ENCODE measurements at regions not wholly inside any gene's neighbourhood (a gene's known extent, or its start where the extent isn't known, plus 50 kb on each side); places are given as distances from the start of the nearest gene placed in this dataset.
A peak's percentile ranks its signal among the peaks of the same experiment; 100 is the strongest.

DNA sequence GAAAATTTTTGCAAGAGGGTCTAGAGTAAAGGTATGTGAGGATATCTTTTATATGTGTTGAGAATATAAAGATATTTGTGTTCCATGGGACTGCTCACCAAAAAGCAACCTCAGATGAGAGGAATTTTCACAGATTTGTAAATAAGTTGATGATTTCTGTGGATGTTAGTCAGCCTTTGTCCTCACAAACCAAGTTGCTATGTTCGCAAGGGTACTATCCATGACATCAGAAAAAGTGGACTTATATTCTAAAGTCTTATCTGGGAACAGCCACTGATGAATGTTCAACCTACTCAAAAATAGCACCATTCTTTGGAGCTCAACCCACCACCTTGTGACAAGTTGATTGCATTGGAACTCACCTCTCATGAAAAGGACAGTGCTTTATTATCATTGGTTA, 138.6 kb downstream of the PCDH20 start:
- H2BK15ac ChIP-seq (ENCODE audit: low read length): no peak overlapping the region
- H2BK5ac ChIP-seq (ENCODE audit: low read depth, low read length): no peak overlapping the region
- H4K20me1 ChIP-seq (replicated peaks in 1 of 2; ENCODE audit: control insufficient read depth in 1 of 2, insufficient read depth in 2 of 2, low read length in 2 of 2): no peaks in the 10 kb centered on the region
- H4K91ac ChIP-seq (replicated peaks; ENCODE audit: insufficient read length, low read length): no peak overlapping the region
- H3K4me2 ChIP-seq (ENCODE audit: insufficient read depth in 1 of 2, low read depth in 2 of 2, low read length in 2 of 2): no peak overlapping the region
- no peaks in the 10 kb centered on the region for H3K79me1 ChIP-seq (ENCODE audit: low read depth, low read length)
- WGBS, 2 experiments (ENCODE audit: extremely low coverage in 1 of 2, insufficient coverage in 1 of 2, insufficient read length in 1 of 2, insufficient replicate concordance in 2 of 2, low coverage in 1 of 2, low lambda C conversion rate in 2 of 2, missing lambda C conversion rate in 1 of 2): 83% methylated on average over 1 of the region's 1 CpG; no CpG with 5 or more reads in 1 of the 2 experiments
- H2AK5ac ChIP-seq (ENCODE audit: low read depth, low read length): no peak overlapping the region
- H3K36me3 ChIP-seq (ENCODE audit: control insufficient read depth in 2 of 4, insufficient read depth in 4 of 4, low read length in 3 of 4): no peaks in the 10 kb centered on the region; a peak in 1 of 8 replicates
- H3K4me3 ChIP-seq (ENCODE audit: extremely low read depth in 1 of 4, insufficient read depth in 2 of 4, low read depth in 3 of 4, low read length in 4 of 4): no peak overlapping the region
- no peak overlapping the region for H3K4ac ChIP-seq (replicated peaks; ENCODE audit: insufficient read length, low read depth, low read length)
- peak overlapping the region in 1 of 4 experiments; percentile 34; a peak in 1 of 7 replicates for H3K9ac ChIP-seq (replicated peaks in 1 of 4; ENCODE audit: extremely low read depth in 1 of 4, low read depth in 3 of 4, low read length in 3 of 4)
- H3K27me3 ChIP-seq (replicated peaks in 1 of 4; ENCODE audit: control insufficient read depth in 3 of 4, extremely low read depth in 1 of 4, insufficient read depth in 3 of 4, low read length in 3 of 4): no peaks in the 10 kb centered on the region
- H3K18ac ChIP-seq (ENCODE audit: extremely low read depth, low read length): no peak overlapping the region
- no peak overlapping the region for H2BK20ac ChIP-seq (ENCODE audit: low read length)
- peaks cover 0 to 7% of the 10 kb centered on the region in 2 experiments; a peak in 1 of 4 replicates for H3K9me3 ChIP-seq (ENCODE audit: insufficient read depth in 2 of 2, low read depth in 1 of 2, low read length in 1 of 2)
- H2BK12ac ChIP-seq (ENCODE audit: low read depth, low read length): no peak overlapping the region
- no peaks in the 10 kb centered on the region for H3K23me2 ChIP-seq (ENCODE audit: low read depth, low read length)
- H3K27ac ChIP-seq (ENCODE audit: low read depth, low read length): no peak overlapping the region
- TF ChIP-seq SIN3A (conservative IDR thresholded peaks at IDR 0.05 in 1 of 2, IDR thresholded peaks at IDR 0.05 in 1 of 2; ENCODE audit: low read depth in 1 of 2, low read length in 2 of 2) (no peak), RBBP5 (IDR thresholded peaks at IDR 0.05; ENCODE audit: borderline replicate concordance, low read depth, low read length) (no peak), CREB1 (IDR thresholded peaks at IDR 0.05) (no peak), POU5F1 (IDR thresholded peaks at IDR 0.05; ENCODE audit: low read depth, low read length) (no peak), KDM4A (IDR thresholded peaks at IDR 0.05; ENCODE audit: low read depth, low read length, severe bottlenecking) (no peak), TAF7 (optimal IDR thresholded peaks at IDR 0.05; ENCODE audit: borderline replicate concordance, low read depth, low read length) (no peak)
- TF ChIP-seq, protein P1, sequence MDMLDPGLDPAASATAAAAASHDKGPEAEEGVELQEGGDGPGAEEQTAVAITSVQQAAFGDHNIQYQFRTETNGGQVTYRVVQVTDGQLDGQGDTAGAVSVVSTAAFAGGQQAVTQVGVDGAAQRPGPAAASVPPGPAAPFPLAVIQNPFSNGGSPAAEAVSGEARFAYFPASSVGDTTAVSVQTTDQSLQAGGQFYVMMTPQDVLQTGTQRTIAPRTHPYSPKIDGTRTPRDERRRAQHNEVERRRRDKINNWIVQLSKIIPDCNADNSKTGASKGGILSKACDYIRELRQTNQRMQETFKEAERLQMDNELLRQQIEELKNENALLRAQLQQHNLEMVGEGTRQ (IDR thresholded peaks at IDR 0.05; ENCODE audit: low read length): no peak
- no peaks in the 10 kb centered on the region for H3K79me2 ChIP-seq (ENCODE audit: control insufficient read depth in 1 of 2, insufficient read depth in 2 of 2, low read length in 2 of 2)
- no peak overlapping the region for H2BK120ac ChIP-seq (replicated peaks; ENCODE audit: low read depth, low read length)
- no peak overlapping the region for H3K14ac ChIP-seq (ENCODE audit: insufficient read length)
- no peak overlapping the region for H4K8ac ChIP-seq (ENCODE audit: extremely low read depth, insufficient read depth, low read length)
- CTCF ChIA-PET (ENCODE audit: partially characterized antibody): interaction anchor here (1.1 kb wide), 1 partner anchor 16 kb away, joined by 3 read pairs; no protein-coding TSS in a partner anchor
- FAIRE-seq (no peak), DNase-seq (ENCODE audit: low read depth in 1 of 2, low spot score in 2 of 2) (no peak)
- H3K4me1 ChIP-seq (replicated peaks in 1 of 4; ENCODE audit: control insufficient read depth in 3 of 4, insufficient read depth in 4 of 4, low read length in 3 of 4): no peaks in the 10 kb centered on the region
- no peak overlapping the region for H3K23ac ChIP-seq (ENCODE audit: insufficient read length)
- H2AFZ ChIP-seq (ENCODE audit: low read length): no peak overlapping the region
- no peak overlapping the region for H4K5ac ChIP-seq (ENCODE audit: insufficient read length, low read depth, low read length)
- POLR2A ChIA-PET (ENCODE audit: partially characterized antibody): no interaction called here
- no peak overlapping the region for H3K56ac ChIP-seq (replicated peaks; ENCODE audit: insufficient read length, low read depth, low read length)
